ENCODE measurements at regions not wholly inside any gene's neighbourhood (a gene's known extent, or its start where the extent isn't known, plus 50 kb on each side); places are given as distances from the start of the nearest gene placed in this dataset.

DNA sequence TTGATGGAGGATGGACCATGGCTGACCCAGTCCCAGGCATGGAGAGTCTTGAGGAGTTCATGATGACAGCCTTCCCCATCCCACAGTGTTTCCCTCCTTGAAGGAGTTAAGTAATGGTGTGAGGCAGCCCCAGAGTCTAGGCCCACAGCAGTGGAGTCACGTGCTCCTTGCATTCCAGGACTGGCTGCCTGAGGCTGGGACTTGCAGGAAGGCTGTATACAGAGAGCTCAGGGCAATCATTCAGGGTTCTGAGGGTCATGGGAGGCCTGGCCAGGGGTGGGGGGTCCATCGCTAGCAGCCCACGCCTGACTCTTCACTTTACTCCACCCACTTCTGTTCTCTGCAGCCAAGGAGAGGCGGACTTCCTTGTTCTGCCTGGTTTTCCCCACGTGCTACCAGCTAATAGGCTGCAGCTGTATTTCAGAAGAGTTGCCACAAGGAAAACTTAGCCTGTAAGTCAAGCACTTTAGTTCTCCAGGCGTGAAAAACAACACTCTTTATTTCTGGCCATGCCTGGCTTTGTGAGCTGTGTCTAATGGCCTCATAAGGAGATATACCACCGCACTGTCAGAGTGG is 272.5 kb downstream of the DHX35 start:
- DNase-seq, result no peak

DNA sequence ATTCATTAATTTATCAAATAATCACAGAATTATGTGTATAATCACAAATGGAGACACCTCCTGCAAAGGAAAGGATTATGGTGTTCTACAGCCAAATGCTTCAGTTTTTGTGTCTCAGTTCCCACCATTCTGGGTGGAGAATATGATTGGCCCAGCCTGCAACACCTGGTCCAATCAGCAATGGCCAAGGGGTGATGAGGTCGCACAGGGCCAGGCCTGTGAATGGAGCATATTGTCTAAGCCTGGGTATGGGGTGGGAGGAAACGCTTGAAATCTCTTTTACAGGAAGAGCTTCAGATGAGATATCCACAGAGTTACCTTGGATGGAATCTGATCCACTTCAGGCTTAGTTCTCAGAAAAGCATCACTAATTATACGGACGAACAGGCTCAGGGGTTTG is 271.6 kb downstream of the DHX35 start:
- DNase-seq, result no peak

DNA sequence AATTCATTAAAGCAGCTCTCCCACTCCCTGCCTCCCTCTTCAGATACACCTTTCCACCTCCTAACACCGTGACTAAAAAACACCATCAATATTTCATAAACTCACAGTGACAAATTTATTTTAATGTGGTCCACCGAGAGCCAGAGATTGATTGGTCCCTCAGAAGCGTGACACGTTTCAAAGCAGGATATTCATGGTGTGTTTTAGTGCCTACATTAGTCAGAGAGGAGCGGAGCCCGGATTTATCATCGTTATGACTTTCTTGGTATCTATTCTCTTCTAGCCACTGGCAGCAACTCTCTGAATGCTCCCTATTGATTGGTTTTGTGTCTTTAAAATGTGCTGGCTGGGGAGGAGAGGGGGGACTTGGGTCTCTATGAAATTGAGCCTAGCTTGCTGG is 265.3 kb downstream of the DHX35 start:
- DNase-seq, result no peak

DNA sequence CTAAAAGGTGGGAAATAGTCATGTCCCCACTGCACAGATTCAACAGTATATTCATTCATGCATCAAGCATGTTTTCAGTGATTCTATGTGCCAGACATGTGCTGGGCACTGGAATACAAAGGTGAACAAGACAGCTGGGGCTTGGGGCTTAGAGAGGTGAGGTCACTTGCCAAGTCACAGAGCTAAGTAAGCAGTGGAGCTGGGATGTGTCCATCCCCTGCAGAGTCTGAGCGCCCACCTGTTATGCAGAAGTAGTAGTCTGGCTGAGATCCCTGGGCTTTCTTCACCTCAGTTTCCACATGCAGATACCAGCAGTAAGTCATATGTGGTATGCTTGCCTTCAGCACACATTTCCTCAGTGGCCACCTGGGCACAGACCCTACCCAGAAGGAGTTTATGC is 263.8 kb downstream of the DHX35 start:
- DNase-seq, result no peak

DNA sequence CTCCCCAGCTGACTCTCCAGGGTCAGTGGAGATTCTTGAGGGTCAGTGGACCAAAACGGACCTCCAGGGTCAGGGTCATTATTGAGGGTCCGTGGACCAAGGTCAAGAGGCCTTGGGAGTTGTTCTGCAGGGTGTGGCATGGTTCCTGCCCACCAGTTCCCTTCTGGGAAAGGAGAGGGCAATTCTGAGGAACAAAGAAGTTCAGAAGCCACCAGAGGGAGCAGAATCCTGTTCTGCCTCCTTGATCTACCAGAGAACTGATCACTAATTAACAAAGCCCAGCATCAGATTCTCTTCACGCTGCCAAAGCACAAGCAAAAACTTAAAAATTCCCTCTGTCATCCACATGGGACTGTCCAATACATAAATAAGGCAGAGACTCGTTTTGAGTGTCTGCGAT is 263.4 kb downstream of the DHX35 start:
- DNase-seq, result no peak

DNA sequence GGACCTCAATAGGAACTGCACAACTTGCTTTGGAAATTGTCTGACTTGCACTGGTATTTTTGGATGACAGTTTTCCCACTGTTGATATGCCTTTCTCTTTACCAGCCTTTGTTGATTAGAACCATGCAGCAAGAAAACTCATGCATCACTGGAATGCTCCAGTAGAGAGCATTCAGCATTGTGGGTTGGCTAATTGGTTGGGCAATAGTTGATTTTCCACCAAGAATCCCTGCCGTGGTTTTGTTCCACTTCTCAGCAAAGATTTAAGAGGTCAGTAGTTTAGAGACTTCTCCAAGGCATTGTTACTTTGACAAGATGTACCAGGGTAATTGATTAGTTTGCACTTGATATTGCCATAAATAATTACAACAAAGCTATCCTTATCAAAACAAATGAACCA is 260.0 kb downstream of the DHX35 start:
- DNase-seq, result no peak

DNA sequence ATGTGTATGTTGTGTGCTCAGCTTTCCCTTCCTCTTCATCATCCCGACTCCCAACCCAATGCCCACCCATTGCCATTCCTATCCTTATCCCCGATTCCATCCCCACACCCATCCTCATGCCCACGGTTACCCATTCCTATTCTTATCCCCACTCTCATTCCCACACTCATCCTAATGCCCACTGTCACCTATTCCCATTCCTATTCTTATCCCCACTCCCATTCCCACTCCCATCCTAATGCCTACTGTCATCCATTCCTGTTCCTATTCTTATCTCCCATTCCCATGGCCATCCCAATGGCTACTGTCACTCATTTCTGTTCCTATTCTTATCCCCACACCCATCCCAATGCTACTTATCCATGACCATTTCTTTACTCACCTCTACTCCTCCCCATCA is 254.1 kb downstream of the DHX35 start:
- no peak for DNase-seq

DNA sequence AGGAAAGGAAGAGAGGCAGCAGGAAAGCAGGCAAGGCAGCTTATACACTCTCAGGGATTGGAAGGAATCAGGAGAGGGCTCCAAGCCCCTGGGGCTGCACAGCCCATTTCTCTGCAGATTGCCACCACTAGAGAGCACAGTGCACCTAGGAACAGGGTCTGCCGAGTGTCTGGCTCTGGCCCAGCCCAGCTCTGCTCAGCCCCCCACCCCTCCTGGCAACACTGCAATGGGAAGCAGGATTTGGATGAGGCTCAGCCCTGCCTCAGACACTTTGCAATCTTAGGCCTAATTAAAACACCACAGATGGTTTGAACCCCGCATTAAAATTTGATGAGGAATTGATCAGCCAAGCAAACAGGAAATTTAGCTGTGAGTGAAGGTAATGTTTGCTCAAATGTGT is 252.7 kb downstream of the DHX35 start:
- DNase-seq, result no peak

DNA sequence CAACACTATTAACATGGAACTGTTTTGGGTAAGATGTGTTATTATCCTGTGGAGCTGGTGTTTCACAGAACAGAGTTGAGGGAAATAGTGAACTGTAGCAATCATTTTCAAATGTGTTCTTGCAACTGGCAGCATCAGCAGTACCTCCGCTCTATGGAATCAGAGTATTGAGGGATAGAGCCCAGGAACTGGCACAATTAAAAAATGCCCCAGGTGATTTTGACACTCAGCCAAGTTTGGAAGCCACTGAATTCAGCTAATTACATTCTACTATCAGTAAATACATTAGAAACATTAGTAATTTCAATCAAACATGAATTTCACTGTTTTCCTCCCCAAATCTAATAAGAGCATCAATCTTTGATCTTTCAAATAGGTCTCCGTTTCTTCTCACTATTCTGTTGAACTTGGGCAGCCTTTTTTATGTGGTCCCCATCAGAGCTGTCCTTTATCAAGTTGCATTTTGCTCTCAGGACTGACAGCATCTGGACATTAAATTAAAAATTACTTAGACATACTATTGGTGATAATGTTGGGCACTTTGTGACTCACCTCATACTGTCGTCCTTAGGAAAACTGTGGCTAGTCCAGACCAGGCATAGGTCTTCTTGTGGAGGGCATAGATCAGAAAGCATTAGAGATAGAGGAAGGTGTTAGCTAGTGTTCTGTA is 251.5 kb downstream of the DHX35 start:
- DNase-seq, result no peak

DNA sequence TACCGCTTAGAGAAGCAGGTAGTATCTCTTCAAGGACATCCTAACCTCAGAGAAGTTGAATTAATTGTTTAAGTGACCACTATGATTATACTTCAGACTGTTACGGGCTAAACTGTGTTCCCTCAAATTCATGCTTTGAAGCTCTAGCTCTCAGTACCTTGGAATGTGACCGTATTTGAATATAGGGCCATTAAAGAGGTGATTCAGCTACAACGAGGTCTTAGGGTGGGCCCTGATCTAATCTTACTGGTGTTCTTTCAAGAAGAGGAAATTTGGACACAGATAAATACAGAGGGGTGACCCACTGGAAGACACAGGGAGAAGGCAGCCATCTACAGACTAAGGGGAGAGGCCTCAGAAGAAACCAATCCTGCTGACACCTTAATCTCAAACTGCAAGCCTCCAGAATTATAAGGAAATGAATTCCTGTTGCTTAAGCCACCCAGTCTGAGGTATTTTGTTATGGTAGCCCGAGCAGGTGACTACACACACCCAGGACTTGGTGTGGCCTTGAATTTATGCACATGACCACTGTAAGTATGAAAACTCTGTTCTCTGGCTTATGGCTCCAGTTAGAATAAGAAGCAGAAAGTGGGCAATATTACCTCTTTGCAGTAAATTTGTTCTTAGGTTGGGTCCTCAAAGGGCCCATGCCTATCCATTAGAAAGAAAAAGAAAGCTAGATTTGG is 249.1 kb downstream of the DHX35 start:
- no peak for DNase-seq

DNA sequence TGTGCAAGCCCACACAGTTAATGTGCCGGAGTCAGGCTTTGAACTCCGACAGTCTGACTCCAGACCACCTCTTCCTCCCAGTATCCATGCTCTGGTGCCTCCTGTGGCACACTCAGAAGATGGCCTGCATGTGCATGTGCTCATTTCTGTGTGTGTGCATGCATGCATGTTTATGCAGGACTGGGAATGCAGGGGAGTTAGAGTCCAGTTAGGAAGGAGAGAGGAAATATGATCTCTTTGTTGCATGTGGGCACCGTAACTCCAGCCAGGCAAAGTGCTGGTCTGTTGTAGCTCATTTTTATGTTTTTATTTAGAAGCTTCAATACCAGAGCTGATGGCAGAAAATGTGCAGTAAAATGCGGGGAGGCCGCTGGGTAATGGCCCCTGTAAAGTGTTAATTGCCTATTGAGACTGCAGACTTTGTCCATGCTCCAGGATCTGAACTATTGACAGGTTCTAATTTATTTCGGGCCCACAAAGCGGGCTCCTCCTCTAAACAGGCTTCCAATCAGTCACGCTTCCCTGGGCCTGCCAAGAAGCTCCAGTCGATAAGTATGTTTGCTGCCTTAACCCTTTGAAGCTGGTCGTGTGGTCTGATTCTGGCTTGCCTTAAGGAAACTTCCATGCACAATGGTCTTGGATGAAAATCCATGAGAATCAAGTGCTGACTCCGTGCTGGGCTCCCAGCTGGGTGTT is 248.3 kb downstream of the DHX35 start:
- DNase-seq, result no peak

DNA sequence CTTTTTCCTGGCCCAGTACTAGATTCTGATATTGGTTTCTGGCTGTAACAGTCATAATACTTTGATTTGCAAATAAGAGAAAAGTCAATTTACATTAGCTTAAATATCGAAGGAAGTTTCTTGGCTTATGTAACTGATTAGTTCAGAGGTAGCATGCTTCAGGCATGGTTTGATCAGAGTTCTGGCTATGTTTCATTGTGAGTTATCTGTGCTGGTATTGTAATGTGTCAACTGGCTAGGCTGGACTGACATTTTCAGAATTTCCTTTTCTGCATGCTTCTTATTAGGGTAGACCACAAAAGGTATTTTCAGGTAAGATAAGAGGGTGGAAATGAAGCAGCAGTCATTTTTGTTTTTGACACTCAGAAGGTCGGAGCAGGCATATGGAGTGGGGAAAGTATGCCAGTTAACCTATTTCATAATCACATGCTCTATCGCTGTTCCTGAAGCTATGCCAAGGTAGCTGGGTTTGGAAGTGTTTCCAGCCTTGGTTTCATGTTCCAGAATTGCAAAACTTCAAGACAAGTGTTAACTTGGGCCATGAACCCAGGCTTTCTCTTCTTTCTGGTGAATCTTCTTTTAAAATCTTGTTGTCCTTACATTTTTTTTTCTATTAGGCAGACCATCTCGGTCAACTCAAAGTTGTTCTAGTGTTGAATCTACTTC is 244.9 kb downstream of the DHX35 start:
- no peak for DNase-seq

DNA sequence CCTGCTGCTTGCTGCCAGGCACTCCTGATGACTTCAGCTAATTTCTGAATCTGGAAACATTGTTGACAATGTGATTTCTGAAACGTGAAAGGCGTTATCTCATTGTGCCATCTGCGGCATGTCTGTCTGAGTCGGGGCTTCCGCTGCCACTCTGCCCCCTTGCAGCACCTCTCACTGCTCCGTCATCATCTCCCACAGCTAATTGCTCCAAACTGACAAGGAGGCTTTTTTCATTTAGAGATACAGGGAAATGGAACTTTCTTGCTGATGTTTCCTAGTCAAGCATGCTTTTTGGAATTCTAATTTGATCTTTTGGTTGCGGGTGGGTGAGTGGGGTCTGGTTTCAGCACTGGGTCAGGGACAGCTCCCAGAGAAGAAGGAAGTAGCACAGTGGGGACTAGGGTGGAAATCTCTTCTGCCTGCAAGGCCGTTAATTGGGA is 233.5 kb downstream of the DHX35 start:
- peak; percentile 56 for DNase-seq

DNA sequence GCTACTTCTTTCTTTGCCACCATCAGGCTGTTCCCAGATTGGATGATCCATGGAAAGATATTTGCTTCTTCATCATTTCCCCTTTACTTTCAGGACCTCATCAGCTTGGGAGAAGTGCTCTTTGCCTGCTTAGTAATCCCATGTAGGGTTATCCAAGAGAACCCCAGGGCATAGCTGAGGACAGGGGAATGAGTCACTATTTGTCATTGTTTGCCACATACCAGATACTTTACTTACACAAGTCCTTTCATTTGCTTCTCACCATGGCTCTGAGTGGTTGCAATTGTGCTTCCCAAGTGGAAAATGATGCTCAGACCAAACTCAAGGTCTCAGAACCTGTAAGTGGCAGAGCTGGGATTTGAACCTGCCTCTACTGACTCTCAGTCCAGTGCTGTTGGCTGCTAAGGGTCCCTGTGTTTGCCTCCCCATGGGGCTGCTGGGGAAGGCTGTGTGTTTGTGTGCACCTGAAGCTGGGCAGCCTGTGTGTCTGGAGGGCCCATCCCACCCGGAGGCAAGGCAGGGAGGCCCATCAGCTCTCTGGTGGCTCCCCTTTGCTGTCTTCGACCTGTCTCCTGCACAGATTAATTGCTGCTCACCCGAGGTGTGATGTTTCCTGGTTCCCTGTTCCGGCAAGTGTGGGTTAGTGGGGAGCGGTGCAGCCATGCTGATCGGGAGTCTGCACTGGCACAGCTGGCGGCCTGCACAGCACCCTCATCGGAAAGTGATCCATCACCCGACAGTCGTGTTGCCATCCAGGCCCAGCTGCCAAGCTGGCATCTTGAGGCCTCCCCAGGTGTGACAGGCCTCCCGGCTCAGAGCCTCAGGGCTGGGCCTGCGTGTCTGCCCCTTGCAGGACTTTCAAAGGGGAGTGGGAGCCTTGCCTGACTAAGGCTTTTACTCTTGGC is 228.8 kb downstream of the DHX35 start:
- DNase-seq, result no peak

DNA sequence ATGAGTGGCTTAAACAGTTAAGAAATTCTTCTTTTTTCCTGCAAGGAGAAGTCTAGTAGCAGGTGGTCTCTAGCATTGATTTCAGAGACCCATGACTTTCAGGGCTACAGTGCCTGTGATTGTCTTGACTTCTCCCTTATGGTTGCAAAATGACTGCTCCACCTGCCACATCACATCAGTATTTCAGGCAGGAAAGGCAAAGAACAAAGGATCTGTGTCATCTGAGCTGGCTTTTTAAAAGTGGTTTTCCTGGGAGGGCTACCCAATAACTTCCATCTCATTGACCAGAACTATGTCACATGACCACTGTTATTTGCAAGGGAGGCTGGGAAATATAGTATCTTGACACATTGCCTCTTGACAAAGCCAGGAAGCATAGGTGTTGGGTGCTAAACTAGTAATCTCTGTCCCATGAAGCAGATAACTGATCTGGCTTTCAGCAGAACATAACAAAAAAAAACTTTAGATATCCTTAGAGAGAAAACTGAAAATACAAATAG is 226.2 kb downstream of the DHX35 start:
- no peak for DNase-seq

DNA sequence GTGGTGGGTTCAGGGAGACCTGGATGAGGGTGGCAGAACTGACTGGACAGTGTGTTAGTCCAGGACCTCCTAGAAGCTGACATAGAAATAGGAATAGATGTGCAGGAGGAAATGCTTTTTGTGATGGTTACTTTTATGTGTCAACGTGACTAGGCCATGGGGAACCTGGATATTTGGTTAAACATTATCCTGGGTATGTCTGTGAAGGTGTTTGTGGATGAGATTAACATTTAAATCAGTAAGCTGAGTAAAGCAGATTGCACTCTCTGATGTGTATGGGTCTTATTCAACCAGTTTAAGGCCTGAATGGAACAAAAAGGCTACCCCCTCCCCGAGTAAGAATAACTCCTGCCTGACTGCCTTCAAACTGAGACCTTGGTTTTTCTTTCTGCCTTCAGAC is 219.3 kb downstream of the DHX35 start:
- DNase-seq, result no peak

DNA sequence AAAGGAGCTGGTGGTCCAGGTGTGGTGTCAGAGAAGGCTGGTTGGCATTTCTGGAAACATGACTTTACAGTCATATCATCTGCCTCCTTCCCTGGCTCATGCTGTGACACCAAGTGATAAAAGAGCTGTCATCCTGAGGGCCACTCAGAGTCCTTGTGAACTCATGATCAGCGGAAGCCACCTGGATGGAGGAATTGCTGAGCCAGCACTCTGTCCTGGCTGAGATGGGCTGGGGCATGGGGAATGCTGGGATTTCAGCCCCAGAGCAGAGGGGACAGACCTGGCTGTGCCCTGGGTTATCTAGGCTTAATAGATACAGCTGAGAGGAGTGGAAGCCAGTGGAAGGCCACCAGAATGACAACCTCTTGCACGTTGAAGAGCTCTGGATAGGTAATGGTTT is 214.3 kb downstream of the DHX35 start:
- DNase-seq, result no peak

DNA sequence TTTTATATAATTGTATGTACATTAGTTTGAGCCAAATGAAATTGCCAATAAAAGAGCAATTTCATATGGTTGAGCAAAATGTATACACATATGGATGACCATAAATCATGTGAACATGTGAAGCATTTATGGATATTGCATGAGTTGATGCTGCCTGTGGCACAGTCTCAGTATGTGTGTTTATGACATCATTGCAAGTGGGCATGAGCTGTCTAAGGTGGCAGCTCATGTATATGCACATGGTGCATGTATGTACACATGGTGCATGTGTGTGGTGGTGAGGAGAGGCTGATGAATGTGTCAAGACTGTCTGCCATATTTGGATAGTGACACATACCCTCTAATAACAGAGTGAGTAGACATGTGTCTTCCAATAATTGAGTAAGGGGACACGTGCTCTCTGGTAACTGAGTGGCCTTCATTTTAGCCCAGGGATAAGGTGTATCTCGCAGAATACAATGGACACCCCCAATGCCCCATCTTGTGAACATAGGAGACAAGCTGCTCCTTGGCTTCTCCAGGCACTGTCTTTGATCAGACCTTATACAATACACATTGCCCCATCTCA is 208.8 kb downstream of the DHX35 start:
- no peak for DNase-seq

DNA sequence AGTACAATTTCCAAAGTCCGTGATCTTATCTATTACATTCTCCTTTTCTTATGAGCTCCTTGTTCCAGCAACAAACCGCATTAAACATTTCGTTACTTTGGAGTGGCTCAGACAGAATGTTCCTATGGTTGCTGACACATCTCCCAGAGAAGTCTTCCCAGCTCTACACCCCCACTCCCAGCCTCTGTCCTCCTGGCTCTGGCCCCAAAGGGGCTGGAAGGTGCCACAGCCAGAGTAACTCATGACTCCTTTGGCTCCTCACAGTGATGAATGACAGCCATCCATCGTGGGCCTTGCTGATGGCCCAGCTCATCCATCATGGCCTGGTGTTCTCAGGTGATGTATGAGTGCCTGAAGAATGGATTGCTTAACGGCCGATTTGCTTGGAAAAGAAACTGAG is 203.0 kb downstream of the DHX35 start:
- no peak for DNase-seq

DNA sequence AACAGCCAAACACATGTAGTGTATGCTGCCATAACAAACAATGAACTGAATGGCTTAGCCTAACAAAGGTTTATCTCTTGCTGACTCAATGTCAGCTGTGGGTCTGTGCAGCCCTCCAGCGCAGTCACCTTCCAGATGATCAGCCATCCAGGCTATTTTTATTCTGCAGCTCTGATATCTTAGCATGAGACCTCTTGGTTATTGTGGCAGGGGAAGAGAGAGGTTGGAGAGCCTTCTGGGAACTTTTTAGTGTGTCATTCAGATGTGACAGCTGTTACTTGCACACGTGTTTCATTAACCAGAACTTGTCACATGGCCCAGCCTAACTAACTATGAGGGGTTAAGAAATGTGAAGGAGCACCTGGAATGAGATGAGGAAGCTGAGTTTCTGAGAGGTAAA is 202.5 kb downstream of the DHX35 start:
- no peak for DNase-seq

DNA sequence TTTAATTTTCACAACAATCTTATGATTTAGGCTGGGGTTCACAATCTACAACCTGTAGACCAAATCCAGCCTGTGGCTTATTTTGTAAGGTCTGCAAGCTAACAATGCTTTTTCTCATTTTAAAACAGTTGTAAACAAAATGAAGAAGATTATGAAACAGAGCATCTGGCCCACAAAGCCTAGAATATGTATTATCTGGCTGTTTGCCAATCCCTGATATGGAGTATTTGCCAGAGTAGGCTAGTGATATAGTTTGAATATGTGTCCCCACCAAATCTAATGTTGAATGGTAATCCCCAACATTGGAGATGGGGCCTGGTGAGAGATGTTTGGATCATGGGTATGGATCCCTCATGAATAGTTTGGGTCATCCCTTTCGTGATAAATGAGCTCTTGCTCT is 201.8 kb downstream of the DHX35 start:
- DNase-seq, result no peak

DNA sequence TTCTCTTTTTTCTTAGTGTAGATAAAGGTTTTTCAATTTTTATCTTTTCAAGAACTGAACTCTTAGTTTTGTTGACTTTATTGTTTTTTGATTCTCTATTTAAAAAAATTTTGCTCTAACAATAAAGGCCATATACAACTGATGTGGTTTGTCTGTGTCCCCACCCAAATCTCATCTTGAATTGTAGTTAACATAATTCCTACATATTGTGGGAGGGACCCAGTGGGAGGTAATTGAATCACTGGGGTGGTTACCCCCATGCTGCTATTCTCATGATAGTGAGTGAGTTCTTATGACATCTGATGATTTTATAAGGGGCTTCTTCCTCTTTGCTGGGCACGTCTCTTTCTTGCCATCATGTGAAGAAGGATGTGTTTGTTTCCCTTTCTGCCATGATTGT is 199.8 kb downstream of the DHX35 start:
- DNase-seq, result no peak

Measured in NCI-H1417 treated with DMSO at 0.1 percent for 48 hours (cell line).